Myocyte (in vitro differentiated cells): ENCODE measurements at regions not wholly inside any gene's neighbourhood (a gene's known extent, or its start where the extent isn't known, plus 50 kb on each side); places are given as distances from the start of the nearest gene placed in this dataset.
A peak's percentile ranks its signal among the peaks of the same experiment; 100 is the strongest.
"Not testable (repeated sequence)": the region's sequence is repeated elsewhere in the genome, so short reads cannot be mapped to it uniquely, and the experiment has no call there.

Experiments
- DNase-seq: peaks from one replicate; pipeline ENCODE4 v3.0.0-alpha.2; 2012; ENCODE audit warnings: low read depth

DNA sequence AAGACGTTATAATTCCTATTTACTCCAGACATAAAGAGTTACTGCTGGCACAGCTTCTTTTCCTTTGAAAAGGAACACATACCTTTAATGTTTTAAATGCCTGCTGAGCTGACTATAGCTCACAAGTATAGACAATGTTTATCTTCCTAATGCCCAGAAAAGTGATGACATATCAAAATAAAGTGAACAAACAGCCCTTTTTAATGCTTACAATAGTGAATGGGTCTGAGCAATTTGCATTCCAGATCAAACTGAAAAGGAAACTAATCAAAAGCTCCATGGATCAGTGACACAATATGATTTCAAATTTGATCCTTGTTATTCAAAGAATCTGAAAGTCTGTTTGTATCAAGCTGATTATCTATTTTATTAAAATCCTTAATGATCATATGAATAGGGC lies 233.6 kb upstream of the SEMA3E start:
- no peak for DNase-seq

- no peak for DNase-seq
These were observed 230.1 kb upstream of the SEMA3E start for GRCh38 chr7:83879063-83879462.

DNA sequence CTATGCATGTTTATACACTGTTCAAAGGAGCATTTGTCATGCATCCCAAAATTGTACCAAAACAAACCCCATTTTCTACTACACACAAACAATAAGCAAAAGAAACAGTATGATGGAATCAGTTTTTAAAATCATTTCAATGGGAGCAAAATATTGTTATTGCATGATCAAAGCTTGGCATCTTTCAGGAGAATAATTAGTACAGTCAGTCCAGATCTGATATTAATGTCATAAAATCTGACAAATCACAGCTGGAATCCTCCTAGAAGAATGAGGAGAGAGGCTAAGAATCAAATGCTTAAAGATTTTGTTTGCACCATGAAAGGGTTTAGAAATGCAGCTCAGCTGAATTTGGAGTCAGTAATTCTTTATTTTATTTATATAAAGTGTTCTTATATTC lies 229.7 kb upstream of the SEMA3E start:
- no peak for DNase-seq

- DNase-seq: peak; percentile 34
These were observed 227.7 kb upstream of the SEMA3E start for GRCh38 chr7:83876593-83876992.

DNA sequence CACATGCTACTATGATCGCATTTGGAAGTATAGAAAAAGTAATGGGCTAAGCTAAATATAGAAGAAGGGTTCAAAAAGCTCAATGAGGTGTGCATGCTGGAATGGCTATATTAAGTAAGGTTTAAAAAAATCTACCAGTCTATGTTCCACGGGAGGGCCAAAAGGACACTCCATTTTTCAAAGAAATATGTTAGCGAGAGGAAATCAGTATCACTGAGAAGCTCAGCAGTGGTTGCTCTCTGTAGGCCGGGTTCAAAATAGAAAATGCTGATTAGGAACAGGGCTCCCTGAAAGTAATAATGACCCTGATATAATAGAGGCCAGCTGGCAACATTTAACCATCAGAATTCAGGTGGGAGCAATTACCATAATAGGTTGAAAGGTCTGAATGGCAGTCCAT lies 224.5 kb upstream of the SEMA3E start:
- no peak for DNase-seq

DNA sequence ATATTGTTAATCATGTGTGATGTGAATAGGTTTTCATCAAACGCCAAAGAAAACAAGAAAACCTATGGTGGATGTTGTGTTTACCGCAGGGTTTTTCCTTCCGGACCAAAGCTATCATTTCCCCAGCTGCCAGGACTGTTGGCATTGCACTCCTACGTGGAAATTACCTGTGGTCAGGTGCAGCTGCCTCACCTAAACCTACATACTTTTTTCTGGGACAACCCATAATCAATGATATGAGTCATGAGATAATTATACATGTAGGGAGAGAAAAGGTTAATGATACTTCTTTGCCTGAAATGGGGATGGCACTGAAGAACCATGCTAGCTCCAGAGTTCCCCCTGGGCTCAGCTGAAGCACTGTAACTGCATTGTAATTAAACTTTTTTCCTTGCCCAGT lies 223.6 kb upstream of the SEMA3E start:
- DNase-seq: no peak

DNA sequence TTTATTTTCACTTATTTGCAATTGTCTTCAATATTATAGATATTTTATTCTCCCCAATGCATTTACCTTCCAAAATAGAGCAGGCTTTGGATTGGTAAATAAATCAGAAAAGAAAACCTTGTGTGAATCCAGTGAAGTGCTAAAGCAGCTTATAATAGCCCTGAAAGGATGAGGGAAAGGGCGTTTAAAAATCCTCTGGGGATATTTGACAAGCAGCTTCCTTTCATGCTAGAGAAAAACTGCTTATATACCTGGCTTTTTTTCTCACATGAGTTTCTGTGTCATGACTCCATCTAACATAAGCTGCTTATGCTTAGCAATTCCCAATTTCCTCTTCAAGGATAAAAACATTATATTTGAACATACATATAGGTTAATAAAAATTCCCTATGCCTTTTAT lies 221.6 kb upstream of the SEMA3E start:
- no peak for DNase-seq

DNA sequence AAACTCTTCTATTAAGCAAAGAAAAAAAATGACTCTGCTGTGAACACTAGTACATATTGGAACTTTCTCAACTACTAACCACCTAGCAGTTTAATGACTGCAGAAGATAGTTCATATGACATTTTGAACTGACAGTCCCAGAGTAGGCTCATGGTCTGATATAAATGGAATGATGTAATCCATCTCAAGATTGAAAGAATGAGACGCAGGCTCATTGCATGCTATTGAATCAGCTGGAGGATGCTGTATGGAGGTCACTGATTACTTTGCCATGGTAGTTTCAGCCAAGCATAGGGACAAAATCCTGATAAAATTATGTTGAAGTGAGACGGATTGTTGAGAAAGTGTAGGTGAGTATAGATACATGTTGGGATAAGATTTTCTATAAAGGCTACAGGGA lies 217.6 kb upstream of the SEMA3E start:
- DNase-seq: no peak

DNA sequence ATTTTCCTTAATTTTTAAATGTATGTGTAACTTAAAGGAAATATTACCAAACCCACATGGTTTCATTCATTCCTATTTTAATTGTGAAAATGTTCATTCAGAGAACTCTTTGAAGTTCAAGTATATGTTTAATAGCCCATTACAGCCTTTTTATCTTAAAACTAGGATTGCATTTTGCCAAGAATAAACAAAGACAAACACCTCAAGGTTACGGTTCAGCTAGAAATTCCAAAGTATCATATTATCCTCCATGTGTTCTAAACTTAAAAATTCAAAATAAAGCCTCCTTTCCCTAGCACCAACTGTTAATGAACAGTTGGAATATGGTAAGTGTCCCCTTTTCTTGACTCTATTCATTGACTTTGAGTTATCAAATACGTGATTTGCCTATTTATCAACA lies 215.6 kb upstream of the SEMA3E start:
- no peak for DNase-seq

- DNase-seq: no peak
These were observed 215.0 kb upstream of the SEMA3E start for GRCh38 chr7:83863906-83864305.

DNA sequence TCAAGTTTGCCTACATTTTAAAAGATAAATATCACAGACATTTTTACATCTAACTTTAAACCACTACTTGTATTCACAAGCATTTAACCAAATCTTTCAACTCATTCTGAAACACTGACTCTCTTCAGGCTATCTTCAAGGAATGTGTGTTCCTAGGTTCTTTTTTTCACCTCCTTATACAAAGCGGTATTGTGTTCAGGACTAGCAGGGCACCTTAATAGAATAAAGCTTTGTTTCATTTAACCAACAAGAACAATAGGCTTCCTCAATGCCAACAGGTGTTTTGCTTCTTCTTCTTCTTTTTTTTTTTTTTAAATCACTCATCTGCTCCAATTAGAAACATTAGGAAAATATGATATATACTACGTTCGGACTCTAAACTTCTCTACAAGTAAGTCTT lies 212.9 kb upstream of the SEMA3E start:
- DNase-seq: no peak

GRCh38 chr7:83859827-83860226 lies 210.9 kb upstream of the SEMA3E start:
- DNase-seq: no peak

DNA sequence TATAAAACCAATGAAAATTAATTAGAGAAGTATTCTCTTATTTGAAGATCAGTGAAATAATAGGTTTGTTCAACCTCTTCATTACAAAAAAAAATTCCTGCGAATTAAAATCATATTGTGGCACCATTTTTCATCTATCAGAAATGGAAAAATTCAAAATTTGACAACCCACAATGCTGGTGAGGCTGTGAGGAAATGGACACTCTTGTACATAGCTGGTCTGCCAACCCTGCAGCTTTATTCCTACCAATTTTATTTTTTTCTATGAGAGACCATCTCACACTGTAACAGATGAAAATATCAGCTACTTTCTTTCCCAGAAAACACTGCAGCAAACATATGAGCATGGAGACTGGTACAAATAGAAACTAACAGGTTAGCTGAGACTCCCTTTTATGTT lies 208.8 kb upstream of the SEMA3E start:
- no peak for DNase-seq

DNA sequence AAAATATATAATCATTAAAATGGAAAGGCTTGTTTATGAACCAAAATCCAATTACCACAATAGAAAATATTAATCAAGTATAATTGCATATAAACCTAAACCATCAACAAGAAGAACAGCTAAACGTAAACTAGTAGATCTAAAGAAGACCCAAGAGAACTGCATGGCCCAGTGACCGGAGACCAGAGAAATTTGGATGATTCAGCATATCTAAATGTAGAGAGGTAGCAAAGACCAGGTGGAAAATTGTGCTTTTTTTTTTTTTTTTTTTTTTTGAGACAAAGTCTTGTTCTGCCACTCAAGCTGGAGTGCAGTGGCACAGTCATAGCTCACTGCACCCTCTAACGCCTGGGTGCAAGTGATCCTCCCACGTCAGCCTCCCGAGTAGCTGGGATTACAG lies 207.2 kb upstream of the SEMA3E start:
- no peak for DNase-seq

DNA sequence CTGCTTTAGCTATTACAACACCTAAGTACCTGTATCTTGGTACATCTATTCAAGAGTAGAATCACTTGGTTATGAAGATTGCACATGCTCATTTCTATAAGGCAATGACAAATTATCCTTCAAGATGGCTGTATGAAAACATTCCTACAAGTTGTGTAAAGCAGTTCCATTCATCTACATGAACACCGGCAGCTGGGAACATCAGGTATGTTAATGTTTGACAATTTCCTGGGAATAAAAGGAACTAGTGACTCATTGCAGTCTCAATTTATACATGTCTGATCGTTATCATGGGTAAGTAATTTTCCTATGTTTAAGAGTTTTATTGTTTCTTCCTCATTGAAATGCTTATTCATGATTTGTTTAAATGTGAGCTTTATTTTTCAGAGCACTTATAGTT lies 203.2 kb upstream of the SEMA3E start:
- DNase-seq: no peak

DNA sequence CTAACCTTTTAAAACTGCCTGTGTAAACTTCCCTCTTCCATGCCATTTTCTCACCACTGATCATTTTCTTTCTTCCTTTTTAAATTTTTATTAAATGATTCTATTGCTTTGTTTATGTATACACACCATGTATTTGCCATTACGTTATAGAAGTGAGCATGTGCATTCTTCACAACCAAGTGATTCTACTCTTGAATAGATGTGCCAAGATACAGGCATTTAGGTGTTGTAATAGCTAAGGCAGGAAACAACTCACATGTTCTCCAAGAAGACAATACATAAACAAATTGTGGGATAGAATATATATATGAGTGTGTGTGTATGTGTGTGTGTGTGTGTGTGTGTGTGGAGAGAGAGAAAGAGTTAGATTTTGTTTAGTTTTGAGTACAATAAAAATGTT lies 202.6 kb upstream of the SEMA3E start:
- DNase-seq: no peak

- DNase-seq: no peak
These were observed 202.0 kb upstream of the SEMA3E start for GRCh38 chr7:83850941-83851340.

DNA sequence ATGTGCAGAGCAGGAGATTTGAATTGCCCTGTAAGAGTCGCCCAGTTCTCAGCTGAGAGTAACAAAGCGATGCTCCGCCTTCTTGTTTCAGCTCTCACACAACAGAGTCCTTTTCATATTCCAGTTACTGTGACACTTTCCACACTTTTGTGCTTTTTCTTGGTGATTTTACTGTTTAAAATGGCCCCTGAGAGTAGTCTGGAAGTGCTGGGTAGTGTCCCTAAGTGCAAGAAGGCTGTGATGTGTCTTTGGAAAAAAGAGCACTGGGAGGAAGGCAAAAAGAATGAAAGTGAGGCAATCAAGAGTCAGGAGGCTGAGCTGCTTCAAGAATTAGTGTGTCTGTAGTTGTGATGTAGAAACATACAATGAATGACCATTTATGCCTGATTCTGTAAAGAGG lies 201.2 kb upstream of the SEMA3E start:
- no peak for DNase-seq

DNA sequence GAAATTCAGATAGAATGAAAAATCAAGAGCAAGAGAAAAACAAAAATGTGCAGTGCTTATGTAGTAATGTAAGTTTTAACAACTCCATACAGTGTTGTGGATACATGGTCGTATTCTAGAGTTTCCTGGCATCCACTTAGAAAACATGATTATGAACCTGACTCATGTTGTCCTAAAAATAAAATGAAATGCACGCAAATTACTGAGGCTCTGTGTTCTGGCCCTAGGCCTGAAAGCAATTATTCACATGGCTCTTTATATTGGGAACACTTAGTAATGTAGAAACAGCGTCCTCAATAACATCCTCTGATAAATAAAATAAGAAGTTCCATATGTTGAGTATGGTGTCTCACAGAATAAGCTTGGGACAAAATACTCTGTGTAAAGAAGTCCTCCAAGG lies 200.2 kb upstream of the SEMA3E start:
- DNase-seq: peak; percentile 9

DNA sequence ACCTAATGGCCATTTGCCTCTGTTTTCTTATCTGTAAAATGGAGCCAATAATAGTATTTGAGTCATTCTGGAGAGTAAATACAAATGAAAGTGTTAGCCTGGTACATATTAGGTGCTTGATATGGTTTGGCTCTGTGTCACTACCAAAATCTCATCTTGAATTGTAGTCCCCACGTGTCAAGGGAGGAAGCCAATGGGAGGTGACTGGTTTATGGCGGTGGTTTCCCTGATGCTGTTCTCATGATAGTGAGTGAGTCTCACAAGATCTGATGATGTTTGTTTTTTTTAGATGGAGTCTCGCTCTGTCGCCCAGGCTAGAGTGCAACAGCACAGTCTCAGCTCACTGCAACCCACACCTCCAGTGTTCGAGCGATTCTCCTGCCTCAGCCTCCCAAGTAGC lies 194.0 kb upstream of the SEMA3E start:
- DNase-seq: no peak

GRCh38 chr7:83837683-83838082 lies 188.7 kb upstream of the SEMA3E start:
- no peak for DNase-seq

DNA sequence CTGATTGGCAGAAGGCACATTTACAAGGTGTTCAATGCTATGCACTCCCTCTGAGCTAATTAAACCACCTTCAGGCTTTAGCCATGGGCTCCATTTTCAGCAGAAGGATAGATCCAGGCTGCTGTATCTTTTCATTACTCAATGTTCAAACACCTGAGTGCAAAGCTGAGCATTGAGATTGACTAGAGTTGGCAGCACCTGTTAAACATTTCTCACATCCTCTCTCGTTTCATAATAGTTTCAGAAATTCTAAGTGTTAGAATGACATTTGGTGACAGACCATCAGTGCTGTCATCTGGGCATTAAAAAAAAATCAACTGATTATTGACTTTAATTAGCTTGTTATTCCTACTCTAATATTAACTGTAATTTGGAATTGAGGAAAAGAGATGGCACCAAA lies 187.1 kb upstream of the SEMA3E start:
- no peak for DNase-seq

DNA sequence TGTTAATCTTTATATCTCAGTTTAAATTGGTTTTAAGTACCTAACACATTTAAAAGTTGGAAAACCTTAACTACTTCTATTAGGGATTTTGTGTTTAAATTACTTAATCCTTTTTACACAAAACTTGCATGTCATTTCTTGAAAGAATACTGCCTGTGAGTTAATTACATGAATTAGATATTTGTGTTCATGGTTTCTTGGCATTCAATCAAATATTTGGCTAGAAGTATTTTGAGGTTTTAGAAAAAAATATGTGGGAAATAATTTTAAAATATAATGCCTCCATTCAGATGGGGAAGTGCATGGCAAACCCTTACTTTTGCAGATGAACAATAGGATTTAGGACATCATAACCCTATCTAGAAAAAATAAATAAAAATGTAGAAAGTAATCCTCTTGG lies 186.5 kb upstream of the SEMA3E start:
- peak; percentile 9 for DNase-seq

DNA sequence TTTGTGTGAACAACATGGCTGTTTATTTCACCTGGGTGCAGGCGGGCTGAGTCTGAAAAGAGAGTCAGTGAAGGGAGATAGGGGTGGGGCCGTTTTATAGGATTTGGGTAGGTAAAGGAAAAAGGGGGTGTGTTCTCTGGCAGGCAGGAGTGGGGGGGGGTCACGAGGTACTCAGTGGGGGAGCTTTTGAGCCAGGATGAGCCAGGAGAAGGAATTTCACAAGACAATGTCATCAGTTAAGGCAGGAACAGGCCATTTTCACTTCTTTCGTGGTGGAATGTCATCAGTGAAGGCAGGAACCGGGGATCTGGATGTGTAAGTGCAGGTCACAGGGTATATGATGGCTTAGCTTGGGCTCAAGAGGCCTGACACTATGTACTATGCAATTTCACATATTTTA lies 184.8 kb upstream of the SEMA3E start:
- DNase-seq: not testable (repeated sequence)

DNA sequence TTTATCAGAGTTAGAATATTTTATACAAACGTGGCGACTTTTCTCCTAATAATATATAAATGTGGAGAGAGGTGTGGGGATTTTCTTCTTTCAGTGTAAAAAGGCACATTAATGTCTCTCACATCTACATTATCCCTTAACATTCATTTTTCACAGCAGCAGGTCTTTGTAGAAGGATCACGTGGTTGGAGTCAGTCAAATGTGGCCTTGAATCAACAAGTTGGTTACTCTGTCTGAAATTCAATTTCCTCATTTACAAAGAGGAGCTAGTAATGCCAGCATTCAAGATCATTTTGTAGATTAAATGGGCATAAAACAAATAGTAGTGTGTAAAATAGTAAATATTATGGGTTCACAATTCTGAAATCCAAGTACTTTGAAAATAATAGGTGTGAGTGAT lies 183.1 kb upstream of the SEMA3E start:
- no peak for DNase-seq
